Breast epithelium (tissue), 3 donors: ENCODE measurements at regions not wholly inside any gene's neighbourhood (a gene's known extent, or its start where the extent isn't known, plus 50 kb on each side); places are given as distances from the start of the nearest gene placed in this dataset.

Experiments
- POLR2A ChIP-seq: fragments of 450-650 bp; IDR thresholded peaks from one replicate; pipeline ENCODE4 v1.6.1; 2016; ENCODE audit warnings: antibody characterized with exemption, mild to moderate bottlenecking, moderate library complexity
- TF ChIP-seq, protein P1 (sequence below), 3 donors: fragments of 450-650 bp; IDR thresholded peaks; one replicate each; pipeline ENCODE4 v1.5.1; 2016 to 2017; ENCODE audit warnings: antibody characterized with exemption in 3 of 3, mild to moderate bottlenecking in 3 of 3, moderate library complexity in 3 of 3

DNA sequence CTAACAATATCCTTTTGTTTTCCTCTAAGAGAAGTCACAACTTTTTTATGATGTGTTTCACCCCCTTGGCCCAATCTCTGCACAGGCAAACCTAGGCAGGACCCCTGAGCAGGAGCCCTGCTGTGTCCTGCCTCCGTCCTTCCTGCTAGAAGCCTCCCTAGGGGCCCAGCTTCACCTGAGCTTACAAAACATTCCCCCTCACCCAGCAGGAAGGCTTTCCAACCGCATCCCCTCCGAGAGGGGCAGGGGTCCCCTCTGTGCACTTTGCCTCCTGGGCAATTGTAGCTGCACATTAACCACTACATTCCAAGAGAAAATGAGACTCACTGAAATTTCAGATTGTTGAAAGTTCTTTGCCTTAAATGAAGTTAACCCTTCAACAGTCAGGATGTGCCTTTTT lies 176.2 kb downstream of the IRX2 start:
- TF ChIP-seq, protein P1, sequence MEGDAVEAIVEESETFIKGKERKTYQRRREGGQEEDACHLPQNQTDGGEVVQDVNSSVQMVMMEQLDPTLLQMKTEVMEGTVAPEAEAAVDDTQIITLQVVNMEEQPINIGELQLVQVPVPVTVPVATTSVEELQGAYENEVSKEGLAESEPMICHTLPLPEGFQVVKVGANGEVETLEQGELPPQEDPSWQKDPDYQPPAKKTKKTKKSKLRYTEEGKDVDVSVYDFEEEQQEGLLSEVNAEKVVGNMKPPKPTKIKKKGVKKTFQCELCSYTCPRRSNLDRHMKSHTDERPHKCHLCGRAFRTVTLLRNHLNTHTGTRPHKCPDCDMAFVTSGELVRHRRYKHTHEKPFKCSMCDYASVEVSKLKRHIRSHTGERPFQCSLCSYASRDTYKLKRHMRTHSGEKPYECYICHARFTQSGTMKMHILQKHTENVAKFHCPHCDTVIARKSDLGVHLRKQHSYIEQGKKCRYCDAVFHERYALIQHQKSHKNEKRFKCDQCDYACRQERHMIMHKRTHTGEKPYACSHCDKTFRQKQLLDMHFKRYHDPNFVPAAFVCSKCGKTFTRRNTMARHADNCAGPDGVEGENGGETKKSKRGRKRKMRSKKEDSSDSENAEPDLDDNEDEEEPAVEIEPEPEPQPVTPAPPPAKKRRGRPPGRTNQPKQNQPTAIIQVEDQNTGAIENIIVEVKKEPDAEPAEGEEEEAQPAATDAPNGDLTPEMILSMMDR (IDR thresholded peaks at IDR 0.05), result no peak
- TF ChIP-seq POLR2A, result no peak
